GM18505 (cell line): ENCODE measurements at regions not wholly inside any gene's neighbourhood (a gene's known extent, or its start where the extent isn't known, plus 50 kb on each side); places are given as distances from the start of the nearest gene placed in this dataset.

Source experiments
- ATAC-seq: cut with Tn5 transposase; IDR thresholded peaks from one replicate; pipeline ENCODE4 v1.9.1; 2021; ENCODE audit not compliant: unreplicated experiment
- POLR2A ChIP-seq: IDR thresholded peaks from 4 replicates; pipeline ENCODE4 v1.6.1; 2011; ENCODE audit warnings: borderline replicate concordance; ENCODE audit not compliant: insufficient read depth, insufficient read length; ENCODE audit errors: extremely low read depth

DNA sequence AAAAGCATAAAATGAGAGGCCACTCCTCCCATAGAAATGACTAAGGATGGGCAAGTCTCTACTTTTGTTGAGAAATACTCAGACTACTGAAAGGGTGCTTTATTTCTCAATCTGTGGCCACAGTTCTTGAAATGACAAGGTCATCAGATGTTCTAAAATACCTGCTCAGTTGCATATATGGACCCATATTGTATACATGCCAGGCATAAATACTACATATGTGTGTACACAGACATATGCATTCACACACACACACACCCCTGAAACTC lies 691.5 kb upstream of the SORCS1 start:
- ATAC-seq, result no peak
- TF ChIP-seq POLR2A, result no peak

DNA sequence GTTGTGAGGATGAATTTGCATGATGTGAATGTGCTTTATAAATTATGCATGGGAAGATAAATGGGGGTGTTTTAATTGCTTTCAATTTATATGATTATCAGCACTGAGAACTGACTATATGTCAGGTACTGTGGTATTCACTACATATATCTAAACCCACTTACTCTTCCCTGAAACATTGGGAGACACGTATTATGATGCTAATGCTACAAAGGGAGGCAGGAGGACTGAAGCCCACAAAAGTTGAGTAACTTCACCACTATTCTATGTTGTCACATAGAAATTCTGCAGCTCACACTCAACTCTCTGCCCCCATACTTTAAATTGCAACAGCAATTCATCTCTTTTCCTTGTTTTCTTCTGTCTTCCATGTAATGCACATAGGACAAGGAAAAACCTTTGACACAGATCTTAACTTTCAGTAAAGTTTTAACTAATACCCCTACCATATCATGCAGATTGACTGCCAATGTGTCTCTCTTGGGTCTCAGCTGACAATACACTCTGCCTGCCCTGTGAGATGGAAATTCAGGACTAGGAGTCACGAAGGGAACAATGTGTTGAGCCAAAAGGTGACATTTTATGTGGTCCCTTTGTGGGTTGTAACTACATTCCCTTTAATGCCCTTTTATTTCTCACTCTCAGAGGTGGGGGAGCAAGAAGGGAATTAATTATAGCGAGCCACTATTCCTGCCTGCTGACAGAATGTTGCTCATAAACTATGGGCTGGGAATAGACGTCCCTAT lies 691.0 kb upstream of the SORCS1 start:
- no peak for ATAC-seq
- no peak for TF ChIP-seq POLR2A

DNA sequence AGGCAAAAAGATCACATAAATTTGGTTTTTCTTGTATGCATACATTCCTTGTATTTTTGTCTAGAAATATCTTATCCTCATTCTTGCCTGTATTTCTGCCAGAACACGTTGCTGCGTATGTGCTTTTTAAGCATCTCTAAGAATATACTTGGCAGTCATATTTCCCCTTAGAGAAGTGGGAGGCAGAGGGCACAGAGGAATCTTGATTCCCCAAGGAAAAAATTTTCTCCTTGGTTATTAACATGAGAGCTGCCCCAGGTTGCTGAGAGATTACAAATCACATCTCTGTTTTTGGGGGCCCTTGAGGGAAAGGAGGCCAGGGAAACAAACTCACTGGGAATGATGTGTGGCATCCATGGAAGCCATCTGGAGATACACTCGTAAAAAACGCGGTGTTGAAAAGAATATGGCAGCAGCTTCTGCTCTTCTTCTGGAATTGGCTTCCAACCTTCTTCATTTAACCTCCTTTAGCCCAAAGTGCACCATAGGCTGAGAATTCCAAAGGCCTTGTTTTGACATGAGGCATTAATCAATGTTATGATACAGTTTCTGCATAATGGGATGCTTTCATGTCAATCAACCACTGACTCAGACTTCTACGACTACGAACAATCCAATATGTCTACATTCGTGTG lies 684.3 kb upstream of the SORCS1 start:
- TF ChIP-seq POLR2A, result no peak
- no peak for ATAC-seq

DNA sequence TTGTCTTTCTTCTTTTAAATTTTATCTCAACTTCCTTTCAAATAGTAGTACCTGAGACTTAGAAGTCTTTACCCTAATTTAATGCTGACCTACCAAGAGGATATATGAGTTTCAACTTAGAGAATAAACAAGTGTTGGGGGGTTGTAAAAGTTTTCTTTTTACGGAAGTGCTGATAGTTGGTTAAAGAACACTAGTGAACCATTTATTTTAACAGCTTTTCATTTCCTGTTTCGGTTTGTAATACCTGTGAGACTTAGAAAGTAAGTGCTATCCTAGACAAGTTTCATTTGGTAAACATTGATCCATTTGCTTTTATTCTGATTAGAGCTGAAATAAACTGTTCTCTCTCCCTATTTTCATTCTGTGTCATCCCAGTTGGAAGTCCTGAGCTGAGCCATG lies 683.1 kb upstream of the SORCS1 start:
- no peak for TF ChIP-seq POLR2A
- no peak for ATAC-seq

DNA sequence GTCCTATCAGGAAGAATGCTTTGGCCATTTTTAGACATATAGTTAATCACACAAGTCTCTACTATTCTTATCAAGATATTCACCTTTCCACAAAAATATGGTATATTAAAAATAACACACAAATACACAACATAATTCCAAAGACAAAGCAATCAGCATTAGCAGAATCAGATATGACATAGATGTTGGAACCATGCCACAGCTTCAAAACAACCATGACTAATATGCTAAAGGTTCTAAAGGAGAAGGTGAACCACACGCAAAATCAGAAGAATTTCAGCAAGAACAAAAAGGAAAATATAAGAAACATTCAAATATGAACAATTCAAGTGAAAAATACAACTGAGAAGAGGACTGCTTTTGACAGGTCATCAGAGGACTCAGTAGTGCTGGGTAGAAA lies 670.2 kb upstream of the SORCS1 start:
- ATAC-seq, result no peak

DNA sequence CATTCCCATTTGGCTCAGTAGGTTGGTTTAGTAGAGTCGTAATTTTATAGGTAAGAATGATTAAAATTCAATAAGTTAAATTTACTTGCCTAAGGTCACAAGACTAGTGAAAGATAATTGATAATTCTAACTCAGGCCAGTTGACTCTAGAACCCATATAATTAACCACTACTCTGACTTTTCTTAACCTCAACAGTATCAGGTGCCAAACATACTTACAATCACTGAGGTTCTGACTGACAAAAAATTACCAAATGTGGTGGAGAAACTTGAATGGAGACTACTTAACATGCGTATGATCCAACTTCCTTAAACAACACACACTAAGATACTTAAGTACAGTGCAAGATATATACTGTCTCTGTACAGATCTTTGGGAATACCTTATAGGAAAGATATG lies 667.3 kb upstream of the SORCS1 start:
- no peak for ATAC-seq

More for the DNA sequence above, 670.2 kb upstream of the SORCS1 start:
- no peak for TF ChIP-seq POLR2A

DNA sequence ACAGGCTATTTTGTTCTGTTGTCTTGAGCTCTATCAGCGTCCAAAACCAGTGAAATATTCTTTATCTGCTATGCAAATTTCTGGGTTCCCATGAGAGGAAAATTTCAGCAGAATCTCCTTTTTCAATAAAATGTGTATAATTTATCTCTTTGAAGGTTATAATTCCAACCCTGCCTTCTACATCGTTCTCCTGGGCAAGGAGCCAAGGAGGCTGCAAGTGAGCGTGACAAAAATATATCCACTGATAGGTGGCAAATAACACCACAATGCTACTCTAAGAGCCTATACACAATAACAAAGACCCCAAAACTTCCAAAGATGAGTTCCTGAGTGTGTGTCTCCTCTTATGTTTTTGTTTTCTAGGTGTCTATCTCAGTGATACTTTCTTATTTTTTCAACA lies 664.7 kb upstream of the SORCS1 start:
- TF ChIP-seq POLR2A, result no peak
- ATAC-seq, result no peak

More for the DNA sequence above, 667.3 kb upstream of the SORCS1 start:
- no peak for TF ChIP-seq POLR2A

DNA sequence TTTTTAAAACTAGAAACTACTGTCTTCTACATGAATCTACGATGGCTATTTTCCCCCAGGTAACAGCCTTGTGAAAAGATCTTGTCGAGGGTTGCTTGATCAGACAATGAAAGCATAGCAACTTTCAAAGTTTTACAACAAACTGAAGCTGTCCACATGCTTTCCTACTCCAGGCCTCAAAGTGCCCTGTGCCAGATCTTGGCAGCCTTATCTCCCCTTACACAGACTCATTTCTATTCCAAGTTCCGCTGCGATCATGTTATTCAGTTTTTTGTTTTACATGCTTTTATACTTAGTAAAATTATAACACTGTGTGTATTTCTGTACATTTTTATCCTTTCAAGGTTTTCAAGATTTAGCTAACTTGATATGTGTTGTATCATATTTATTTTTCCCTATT lies 661.7 kb upstream of the SORCS1 start:
- no peak for TF ChIP-seq POLR2A
- no peak for ATAC-seq

DNA sequence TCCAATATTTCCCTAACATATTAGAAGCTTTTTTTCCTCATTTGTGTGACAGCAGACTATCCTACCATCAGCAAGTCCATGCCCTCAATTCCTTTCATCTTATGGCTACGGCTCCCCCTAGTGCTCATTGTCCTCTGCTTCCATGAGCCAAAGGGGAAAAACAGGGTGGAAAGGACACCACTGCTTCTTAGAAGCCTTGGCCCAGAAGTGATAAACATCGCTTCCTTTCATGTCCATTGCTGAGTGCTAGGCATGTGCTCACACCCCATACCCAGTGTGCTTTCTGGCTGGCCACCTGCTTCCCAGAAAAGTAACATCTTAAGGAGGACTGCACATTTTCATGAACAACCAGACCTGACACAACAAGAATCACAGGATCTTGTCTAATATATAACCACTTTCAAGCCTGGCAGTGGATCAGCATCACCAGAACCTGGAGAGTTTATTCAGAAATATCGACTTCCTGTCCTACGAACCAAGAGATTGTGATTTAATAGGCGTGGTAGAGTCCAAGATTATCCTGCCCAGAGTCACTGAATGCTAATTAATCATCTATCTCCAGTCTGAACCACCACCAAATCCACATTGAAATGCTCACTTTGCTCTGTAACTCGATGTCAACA lies 650.5 kb upstream of the SORCS1 start:
- ATAC-seq, result no peak

DNA sequence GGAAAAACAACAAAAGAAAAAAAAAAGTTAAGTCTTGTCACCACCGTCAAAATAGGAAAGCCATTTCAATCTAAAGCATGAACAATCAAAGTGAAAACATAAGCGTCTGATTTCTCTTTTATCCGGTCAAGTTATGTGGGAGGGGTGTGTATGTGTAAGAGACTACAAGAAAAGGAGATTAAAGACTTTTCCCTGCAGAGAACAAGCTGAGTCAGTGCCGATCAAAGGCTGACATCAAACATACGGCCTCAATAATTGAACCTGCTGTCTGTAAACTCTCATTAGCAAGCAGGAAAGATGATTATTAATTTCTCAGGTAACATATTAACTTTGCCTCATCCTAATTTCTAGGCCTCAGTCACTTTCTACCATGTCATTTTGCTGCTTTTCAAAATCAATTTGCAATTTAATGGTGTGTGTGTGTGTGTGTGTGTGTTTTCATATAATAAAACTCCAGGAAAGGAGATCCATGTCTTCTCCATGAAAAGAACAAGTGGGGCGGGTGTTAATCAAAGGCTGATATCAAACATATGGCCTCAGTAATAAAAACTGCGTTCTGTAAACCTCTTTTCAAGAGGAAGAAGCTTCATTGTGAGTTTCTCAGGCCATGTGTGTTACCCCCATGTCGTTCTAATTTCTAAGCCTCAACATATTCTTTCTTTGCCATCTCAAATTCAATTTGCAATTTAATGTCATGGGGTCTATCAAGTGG lies 649.1 kb upstream of the SORCS1 start:
- no peak for TF ChIP-seq POLR2A
- no peak for ATAC-seq

More for the DNA sequence above, 650.5 kb upstream of the SORCS1 start:
- no peak for TF ChIP-seq POLR2A

DNA sequence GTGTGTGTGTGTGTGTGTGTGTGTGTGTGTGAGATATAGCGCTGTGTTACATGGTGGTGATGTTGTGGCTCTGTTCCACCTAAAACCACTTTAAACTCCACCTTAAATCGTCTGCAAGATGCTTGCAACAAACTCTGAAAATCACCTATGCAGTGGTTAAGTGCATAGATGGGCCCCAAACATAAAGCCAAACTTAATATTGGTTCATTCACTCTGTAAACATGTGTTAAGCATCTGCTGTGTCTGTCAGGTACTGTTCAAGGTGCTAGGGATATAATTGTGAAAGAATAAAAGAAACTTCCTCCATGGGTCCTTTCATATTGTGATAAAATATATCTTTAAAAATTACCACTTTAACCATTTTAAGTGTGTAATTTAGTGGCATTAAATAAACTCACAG lies 645.4 kb upstream of the SORCS1 start:
- no peak for TF ChIP-seq POLR2A
- no peak for ATAC-seq

DNA sequence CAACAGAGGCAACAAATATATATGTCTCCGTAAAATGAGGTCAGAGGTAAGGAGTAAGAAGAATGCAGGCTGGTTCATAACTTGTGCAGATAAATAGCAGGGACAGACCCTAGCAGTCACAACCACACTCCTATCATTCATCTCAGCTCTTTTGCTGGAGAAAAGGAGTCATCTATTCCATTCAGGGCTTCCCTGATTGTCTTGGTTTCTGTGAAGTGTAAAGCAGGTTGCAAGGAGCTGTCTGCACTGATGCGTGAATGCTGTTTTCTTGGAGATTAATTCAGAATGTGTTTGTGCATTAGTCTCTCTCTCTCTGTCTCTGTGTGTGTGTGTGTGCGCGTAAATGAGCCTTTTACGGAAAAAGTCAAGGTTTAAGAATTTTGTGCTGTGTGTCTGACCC lies 643.3 kb upstream of the SORCS1 start:
- no peak for TF ChIP-seq POLR2A
- no peak for ATAC-seq

DNA sequence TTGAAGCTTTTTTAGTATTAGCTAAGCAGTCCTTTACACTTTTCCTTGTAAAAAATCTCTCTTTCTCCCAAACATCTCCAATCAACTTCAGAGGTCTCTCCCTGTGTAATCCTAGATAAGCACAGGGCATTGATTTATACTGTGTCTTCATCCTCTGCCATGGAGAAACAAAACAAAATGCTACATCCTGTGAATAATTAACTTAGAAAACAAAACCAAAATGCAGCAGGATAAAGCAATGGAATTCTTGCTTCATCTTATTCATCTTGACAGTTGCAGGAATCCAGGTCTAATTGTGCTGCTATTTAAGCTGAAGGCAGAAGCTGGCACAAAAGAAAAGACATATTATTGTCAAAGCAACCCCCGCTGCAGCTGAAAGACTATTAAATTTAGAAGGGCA lies 641.5 kb upstream of the SORCS1 start:
- no peak for TF ChIP-seq POLR2A

DNA sequence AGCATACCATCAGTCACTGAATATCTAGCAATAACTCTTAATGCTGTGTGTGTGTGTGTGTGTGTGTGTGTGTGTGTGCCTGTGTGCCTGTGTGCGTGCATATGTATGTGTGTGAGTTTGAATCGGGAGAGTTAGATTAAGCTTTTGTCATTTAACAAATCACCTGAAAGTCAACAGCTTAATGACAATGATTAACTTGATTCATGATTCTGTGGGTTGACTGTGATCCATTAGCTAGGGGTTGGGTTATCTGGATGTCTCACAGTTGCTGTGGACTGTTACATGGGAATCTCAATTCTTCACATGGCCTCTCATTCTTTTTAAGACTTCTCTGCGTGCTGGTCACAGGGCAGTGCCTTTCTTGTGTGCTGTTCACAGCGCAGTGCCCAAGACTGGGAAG lies 639.0 kb upstream of the SORCS1 start:
- ATAC-seq, result no peak
- no peak for TF ChIP-seq POLR2A

More for the DNA sequence above, 641.5 kb upstream of the SORCS1 start:
- ATAC-seq, result no peak
